T follicular helper cell (primary cell): ENCODE measurements at regions not wholly inside any gene's neighbourhood (a gene's known extent, or its start where the extent isn't known, plus 50 kb on each side); places are given as distances from the start of the nearest gene placed in this dataset.

Experiments
- DNase-seq: peaks from one replicate; pipeline ENCODE4 v3.0.0-alpha.2; 2020; ENCODE audit warnings: low read depth

GRCh38 chr10:130769146-130770017, 542.1 kb downstream of the TCERG1L start:
- no peak for DNase-seq

- no peak for DNase-seq
Measured at GRCh38 chr10:130770018-130770630, 541.4 kb downstream of the TCERG1L start.

- DNase-seq, result no peak
Measured at GRCh38 chr10:130771491-130771946, 540.0 kb downstream of the TCERG1L start.

- DNase-seq, result no peak
Measured at GRCh38 chr10:130772056-130772455, 539.5 kb downstream of the TCERG1L start.

DNA sequence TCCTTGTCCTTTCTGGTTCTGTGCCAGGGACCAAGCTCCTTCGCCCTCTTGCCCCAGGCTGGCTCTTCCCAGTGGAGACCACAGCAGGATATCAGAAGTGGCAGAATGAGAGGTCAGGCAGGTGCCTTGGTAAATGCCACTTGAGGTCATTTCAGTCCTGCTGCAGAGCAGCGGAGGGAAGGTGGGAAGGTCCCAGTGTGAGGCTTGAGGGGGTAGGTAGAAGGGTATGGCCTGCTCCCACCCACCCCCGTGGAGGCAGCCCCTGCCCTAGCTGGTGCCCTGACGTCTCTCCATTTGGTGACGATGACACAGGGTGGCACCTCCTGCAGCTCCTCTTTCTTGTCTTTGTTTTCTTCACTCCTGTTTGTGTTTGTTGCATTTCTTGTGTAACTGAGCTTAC, 538.8 kb downstream of the TCERG1L start:
- DNase-seq, result no peak

- no peak for DNase-seq
Measured at GRCh38 chr10:130773941-130774340, 537.6 kb downstream of the TCERG1L start.

GRCh38 chr10:130774871-130775270, 536.6 kb downstream of the TCERG1L start:
- no peak for DNase-seq

- DNase-seq, result no peak
Measured at GRCh38 chr10:130775311-130775710, 536.2 kb downstream of the TCERG1L start.

DNA sequence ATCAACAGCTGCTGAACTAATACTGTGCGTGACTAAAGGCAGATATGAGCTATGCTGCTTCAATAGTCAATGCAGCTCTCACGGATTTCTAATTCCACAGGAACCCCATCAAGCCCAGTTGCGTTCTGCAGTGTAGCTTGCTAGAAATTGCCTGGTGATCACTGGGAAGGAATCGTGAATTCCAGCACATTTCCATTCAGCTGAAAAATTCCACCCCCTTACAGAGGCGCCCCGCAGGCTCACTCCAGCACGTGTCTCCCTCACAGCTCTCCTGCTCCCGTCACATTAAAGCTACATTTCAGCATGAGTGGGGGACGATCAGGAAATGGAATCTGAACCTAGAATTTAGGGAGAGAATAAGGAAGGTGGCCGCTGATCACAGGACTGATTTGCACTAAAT, 534.8 kb downstream of the TCERG1L start:
- no peak for DNase-seq

DNA sequence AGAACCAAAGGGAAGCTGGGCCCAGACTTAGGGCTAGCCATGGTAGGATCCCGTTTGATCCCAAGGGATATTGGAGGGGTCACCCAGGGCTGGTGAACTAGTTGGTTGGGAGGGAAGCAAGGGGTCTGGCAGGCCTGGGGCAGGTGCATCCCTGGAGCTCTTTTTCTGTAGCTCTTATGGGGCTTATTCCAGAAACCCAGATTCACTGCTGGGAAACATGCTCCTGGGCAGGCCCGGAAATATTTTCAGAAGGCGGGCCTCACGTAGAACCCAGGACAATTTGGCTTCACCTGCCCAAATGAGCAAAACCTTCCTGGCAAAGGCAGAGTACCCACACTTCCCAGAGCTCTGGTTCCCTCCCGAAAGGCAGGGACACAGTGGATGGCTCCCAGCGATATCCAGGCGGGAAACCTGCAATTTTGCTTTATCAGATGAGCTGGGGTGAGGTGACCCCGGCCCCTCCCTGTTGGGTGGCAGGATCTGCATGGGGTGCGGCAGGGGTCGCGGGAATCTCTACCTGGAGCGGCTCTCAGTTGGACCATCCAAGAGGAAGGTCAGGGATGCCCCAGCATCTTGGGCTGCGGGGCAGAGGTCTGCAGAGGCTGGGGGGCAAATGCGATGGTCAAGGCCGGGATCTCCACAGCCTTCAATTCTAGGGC, 533.9 kb downstream of the TCERG1L start:
- DNase-seq, result no peak

GRCh38 chr10:130778166-130778545, 533.4 kb downstream of the TCERG1L start:
- no peak for DNase-seq

- DNase-seq, result no peak
Measured at GRCh38 chr10:130780763-130781162, 530.8 kb downstream of the TCERG1L start.

DNA sequence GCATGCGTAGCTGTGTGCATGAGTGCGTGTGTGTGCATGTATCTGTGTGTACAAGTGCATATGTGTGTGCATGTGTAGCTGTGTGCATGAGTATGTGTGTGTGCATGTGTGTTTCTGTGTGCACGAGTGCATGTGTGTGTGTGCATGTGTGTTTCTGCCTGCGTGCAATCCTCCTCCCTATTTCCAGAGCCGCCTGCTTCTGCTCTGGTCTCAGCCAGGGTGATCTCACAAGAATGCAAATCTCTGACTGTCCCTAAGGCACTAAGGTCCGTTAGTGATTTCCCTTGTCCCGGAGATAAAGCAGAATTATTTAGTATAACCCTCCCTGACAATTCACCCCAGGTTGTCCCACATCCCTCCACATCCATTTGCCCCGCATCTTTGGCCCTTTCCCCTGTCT, 530.3 kb downstream of the TCERG1L start:
- no peak for DNase-seq

- no peak for DNase-seq
Measured at GRCh38 chr10:130781623-130782022, 529.9 kb downstream of the TCERG1L start.

- no peak for DNase-seq
Measured at GRCh38 chr10:130782467-130782866, 529.1 kb downstream of the TCERG1L start.

- no peak for DNase-seq
Measured at GRCh38 chr10:130784326-130784725, 527.2 kb downstream of the TCERG1L start.

- no peak for DNase-seq
Measured at GRCh38 chr10:130786365-130786966, 525.1 kb downstream of the TCERG1L start.

DNA sequence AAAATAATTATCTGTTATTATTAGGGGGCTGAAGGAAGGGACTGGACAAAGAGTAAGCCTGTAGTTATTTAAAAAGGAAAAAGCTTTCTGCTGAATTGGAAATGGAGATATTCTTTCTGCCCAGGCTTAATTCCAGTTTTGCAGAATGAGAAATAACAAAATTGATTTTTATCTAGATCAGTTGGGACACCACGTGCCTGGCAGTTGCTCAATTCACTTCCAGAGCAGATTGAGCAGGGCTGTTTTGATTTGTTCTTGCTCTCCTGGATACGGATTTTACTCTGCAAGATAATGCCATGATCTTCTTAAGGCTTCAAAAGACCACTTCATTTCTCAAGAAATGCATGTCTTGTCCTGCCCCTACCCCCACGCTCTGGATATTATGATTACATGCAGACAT, 524.3 kb downstream of the TCERG1L start:
- DNase-seq, result no peak

- no peak for DNase-seq
Measured at GRCh38 chr10:130787821-130788220, 523.7 kb downstream of the TCERG1L start.

- no peak for DNase-seq
Measured at GRCh38 chr10:130790339-130790738, 521.2 kb downstream of the TCERG1L start.

GRCh38 chr10:130792096-130792845, 519.2 kb downstream of the TCERG1L start:
- DNase-seq, result no peak

GRCh38 chr10:130795819-130796218, 515.7 kb downstream of the TCERG1L start:
- no peak for DNase-seq
